Epithelial cell of proximal tubule (primary cell): ENCODE measurements at regions not wholly inside any gene's neighbourhood (a gene's known extent, or its start where the extent isn't known, plus 50 kb on each side); places are given as distances from the start of the nearest gene placed in this dataset.

Experiments used
- DNase-seq: peaks from one replicate; pipeline ENCODE4 v3.0.0-alpha.2; 2011; ENCODE audit warnings: low read depth
- H3K4me3 ChIP-seq: 2 replicates; pipeline ENCODE4 v1.5.1; 2011; ENCODE audit warnings: low read depth, mild to moderate bottlenecking, low read length
- CTCF ChIP-seq: conservative IDR thresholded peaks from 2 replicates; pipeline ENCODE4 v1.5.1; 2012; ENCODE audit warnings: low read depth, mild to moderate bottlenecking, low read length

DNA sequence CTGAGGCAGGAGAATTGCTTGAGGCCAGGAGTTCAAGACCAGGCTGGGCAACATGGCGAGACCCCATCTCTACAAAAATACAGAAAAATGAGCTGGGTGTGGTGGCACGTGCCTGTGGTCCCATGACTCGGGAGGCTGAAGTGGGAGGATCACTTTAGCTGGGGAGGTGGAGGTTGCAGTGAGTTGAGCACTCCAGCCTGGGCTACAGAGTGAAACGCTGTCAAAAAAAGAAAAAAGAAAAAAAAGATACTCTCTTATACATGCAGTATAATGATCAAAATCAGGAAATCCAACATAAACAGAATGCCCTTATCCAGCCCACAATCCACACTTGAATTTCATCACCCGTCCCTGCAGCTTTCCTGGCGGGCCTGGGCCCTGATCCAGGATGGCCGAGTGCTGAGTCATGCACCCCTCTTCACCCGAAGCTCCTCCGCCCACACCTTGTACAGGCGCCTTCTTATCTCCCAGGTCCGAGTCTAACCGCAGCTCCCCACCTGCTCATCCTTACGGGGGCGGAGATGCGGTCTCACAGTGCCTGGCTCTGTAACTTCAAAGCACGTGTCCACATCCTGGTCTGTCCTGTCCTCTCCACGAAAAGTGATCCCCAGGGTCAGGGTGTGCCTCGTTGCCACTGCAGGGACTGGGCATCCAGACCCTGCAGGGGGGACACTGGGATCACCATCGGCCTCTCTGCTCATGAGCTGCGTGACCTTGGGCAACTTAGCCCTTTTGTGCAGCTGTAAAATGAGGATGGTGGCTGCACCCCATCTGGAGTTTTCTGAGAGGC lies 120.2 kb upstream of the SLC45A1 start:
- no peak overlapping the region for H3K4me3 ChIP-seq
- no peak for DNase-seq
- TF ChIP-seq CTCF: no peak

GRCh38 chr1:8194481-8195227 lies 123.3 kb upstream of the SLC45A1 start:
- TF ChIP-seq CTCF: no peak
- H3K4me3 ChIP-seq: no peak overlapping the region
- DNase-seq: no peak

DNA sequence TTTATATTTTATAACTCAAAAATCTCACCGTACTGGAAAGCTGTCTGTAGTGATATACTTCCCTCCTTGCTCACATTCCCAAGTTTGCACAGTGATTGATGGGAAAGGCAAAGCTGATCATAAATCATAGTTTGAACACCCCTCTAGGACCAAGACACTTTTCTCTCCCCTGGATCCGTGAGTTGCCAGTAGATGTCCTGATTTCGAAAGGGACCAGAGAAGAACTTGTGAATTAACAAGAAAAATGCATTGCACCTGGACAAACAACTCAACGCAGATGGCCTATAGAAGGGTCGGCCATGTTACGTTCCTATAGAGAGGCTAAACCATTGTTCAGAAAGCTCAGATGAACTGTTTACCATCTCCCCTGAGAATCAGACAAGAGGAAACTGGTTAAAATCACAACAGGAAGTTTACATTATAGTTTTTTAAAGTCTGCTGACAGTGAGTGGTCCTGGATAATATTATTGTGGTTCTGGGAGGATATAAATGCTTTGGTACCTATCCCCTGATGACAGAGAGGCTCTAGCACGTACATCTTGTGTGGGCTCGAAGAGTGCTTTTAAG lies 124.0 kb upstream of the SLC45A1 start:
- DNase-seq: no peak
- TF ChIP-seq CTCF: no peak
- H3K4me3 ChIP-seq: no peak overlapping the region

DNA sequence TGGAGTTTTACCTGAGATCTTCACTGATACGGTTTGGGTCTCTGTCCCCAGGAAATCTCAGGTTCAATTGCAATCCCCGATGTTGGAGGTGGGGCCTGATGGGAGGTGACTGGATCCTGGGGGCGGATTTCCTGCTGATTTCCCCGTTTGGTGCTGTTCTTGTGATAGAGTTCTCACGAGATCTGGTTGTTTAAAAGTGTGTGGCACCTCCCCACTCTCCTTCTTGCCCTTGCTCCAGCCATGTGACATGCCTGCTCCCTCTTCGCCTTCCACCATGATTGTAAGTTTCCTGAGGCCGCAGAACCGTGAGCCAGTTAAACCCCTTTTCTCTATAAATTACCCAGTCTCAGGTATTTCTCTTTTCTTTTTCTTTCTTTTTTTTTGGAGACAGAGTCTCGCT lies 126.4 kb upstream of the SLC45A1 start:
- no peak for DNase-seq
- H3K4me3 ChIP-seq: no peak overlapping the region
- TF ChIP-seq CTCF: no peak

GRCh38 chr1:8189931-8190483 lies 127.9 kb upstream of the SLC45A1 start:
- DNase-seq: no peak
- H3K4me3 ChIP-seq: no peak overlapping the region
- TF ChIP-seq CTCF: no peak

- TF ChIP-seq CTCF: no peak
- DNase-seq: no peak
- no peak overlapping the region for H3K4me3 ChIP-seq
Observed at GRCh38 chr1:8185400-8185799, 132.5 kb upstream of the SLC45A1 start.
